K562 (cell line): ENCODE measurements at regions not wholly inside any gene's neighbourhood (a gene's known extent, or its start where the extent isn't known, plus 50 kb on each side); places are given as distances from the start of the nearest gene placed in this dataset.

ENCODE experiments used
- ASH1L ChIP-seq: fragments of 450-650 bp; IDR thresholded peaks from 2 replicates; pipeline ENCODE4 v1.6.1; 2018; ENCODE audit warnings: borderline replicate concordance, mild to moderate bottlenecking, low read depth; ENCODE audit not compliant: partially characterized antibody
- E2F8 ChIP-seq: fragments of 450-650 bp; IDR thresholded peaks from 2 replicates; pipeline ENCODE4 v1.7.1; 2018; ENCODE audit warnings: mild to moderate bottlenecking, low read depth; ENCODE audit not compliant: partially characterized antibody
- KLF13 ChIP-seq: fragments of 450-650 bp; IDR thresholded peaks from 2 replicates; pipeline ENCODE4 v1.6.1; 2016; ENCODE audit warnings: missing genetic modification characterization, low read depth, mild to moderate bottlenecking, missing compliant biosample characterization, moderate library complexity, borderline replicate concordance
- NCOR1 ChIP-seq: fragments of 450-650 bp; IDR thresholded peaks from 2 replicates; pipeline ENCODE4 v1.6.1; 2016; ENCODE audit warnings: mild to moderate bottlenecking, moderate library complexity
- NUFIP1 ChIP-seq: fragments of 450-650 bp; IDR thresholded peaks from 2 replicates; pipeline ENCODE4 v1.6.1; 2018; ENCODE audit not compliant: partially characterized antibody
- POLR3G ChIP-seq: IDR thresholded peaks from 2 replicates; pipeline ENCODE4 v1.6.1; 2011; ENCODE audit not compliant: insufficient read length, insufficient replicate concordance; ENCODE audit errors: extremely low read depth
- RBBP5 ChIP-seq: fragments of 200-600 bp; sonication (generic); IDR thresholded peaks from 2 replicates; pipeline ENCODE4 v1.6.1; 2012; ENCODE audit warnings: borderline replicate concordance, mild to moderate bottlenecking, low read length, control low read depth, inconsistent platforms; ENCODE audit not compliant: insufficient read depth, poor library complexity, severe bottlenecking
- SIN3A ChIP-seq, 2 experiments: fragments of 150-350 bp in 1 of 2; IDR thresholded peaks; 2 replicates each; pipeline ENCODE4 v1.6.1; 2011 to 2016; ENCODE audit warnings: borderline replicate concordance in 2 of 2, low read depth in 2 of 2, low read length in 2 of 2, mild to moderate bottlenecking in 2 of 2, moderate library complexity in 2 of 2; ENCODE audit not compliant: control insufficient read depth in 1 of 2
- SMARCA4 ChIP-seq: fragments of 450-650 bp; IDR thresholded peaks from 2 replicates; pipeline ENCODE4 v1.6.1; 2016
- TFAP4 ChIP-seq: sonication (generic); formaldehyde crosslinking; IDR thresholded peaks from 2 replicates; pipeline ENCODE4 v1.8.0; 2022; ENCODE audit warnings: missing genetic modification reagents, mild to moderate bottlenecking, moderate library complexity, borderline replicate concordance
- ZBTB26 ChIP-seq: fragments of 450-650 bp; formaldehyde crosslinking; IDR thresholded peaks from 2 replicates; pipeline ENCODE4 v1.4.0; 2022; ENCODE audit warnings: missing genetic modification characterization
- TF ChIP-seq, protein P1 (sequence below): sonication (generic); formaldehyde crosslinking; IDR thresholded peaks from 2 replicates; pipeline ENCODE4 v1.8.0; 2023; ENCODE audit warnings: mild to moderate bottlenecking, missing genetic modification reagents
- TF ChIP-seq, protein P2 (sequence below): fragments of 250-450 bp; sonication (Bioruptor Pico); IDR thresholded peaks from 2 replicates; pipeline ENCODE4 v1.9.0; 2021; ENCODE audit warnings: mild to moderate bottlenecking, inconsistent platforms

- TF ChIP-seq, protein P1, sequence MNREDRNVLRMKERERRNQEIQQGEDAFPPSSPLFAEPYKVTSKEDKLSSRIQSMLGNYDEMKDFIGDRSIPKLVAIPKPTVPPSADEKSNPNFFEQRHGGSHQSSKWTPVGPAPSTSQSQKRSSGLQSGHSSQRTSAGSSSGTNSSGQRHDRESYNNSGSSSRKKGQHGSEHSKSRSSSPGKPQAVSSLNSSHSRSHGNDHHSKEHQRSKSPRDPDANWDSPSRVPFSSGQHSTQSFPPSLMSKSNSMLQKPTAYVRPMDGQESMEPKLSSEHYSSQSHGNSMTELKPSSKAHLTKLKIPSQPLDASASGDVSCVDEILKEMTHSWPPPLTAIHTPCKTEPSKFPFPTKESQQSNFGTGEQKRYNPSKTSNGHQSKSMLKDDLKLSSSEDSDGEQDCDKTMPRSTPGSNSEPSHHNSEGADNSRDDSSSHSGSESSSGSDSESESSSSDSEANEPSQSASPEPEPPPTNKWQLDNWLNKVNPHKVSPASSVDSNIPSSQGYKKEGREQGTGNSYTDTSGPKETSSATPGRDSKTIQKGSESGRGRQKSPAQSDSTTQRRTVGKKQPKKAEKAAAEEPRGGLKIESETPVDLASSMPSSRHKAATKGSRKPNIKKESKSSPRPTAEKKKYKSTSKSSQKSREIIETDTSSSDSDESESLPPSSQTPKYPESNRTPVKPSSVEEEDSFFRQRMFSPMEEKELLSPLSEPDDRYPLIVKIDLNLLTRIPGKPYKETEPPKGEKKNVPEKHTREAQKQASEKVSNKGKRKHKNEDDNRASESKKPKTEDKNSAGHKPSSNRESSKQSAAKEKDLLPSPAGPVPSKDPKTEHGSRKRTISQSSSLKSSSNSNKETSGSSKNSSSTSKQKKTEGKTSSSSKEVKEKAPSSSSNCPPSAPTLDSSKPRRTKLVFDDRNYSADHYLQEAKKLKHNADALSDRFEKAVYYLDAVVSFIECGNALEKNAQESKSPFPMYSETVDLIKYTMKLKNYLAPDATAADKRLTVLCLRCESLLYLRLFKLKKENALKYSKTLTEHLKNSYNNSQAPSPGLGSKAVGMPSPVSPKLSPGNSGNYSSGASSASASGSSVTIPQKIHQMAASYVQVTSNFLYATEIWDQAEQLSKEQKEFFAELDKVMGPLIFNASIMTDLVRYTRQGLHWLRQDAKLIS (CRISPR knock-in tag) = no peak
- TF ChIP-seq, protein P2, sequence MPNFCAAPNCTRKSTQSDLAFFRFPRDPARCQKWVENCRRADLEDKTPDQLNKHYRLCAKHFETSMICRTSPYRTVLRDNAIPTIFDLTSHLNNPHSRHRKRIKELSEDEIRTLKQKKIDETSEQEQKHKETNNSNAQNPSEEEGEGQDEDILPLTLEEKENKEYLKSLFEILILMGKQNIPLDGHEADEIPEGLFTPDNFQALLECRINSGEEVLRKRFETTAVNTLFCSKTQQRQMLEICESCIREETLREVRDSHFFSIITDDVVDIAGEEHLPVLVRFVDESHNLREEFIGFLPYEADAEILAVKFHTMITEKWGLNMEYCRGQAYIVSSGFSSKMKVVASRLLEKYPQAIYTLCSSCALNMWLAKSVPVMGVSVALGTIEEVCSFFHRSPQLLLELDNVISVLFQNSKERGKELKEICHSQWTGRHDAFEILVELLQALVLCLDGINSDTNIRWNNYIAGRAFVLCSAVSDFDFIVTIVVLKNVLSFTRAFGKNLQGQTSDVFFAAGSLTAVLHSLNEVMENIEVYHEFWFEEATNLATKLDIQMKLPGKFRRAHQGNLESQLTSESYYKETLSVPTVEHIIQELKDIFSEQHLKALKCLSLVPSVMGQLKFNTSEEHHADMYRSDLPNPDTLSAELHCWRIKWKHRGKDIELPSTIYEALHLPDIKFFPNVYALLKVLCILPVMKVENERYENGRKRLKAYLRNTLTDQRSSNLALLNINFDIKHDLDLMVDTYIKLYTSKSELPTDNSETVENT = no peak
- TF ChIP-seq POLR3G = no peak
- TF ChIP-seq SMARCA4 = no peak
- TF ChIP-seq ZBTB26 (CRISPR knock-in tag) = no peak
- TF ChIP-seq NUFIP1 = peak; percentile 34
- peak; percentile 51; the same call in 1 of the 2 replicates for TF ChIP-seq TFAP4 (CRISPR knock-in tag)
- TF ChIP-seq SIN3A (IDR thresholded peaks at IDR 0.05; ENCODE audit: borderline replicate concordance in 2 of 2, control insufficient read depth in 1 of 2, low read depth in 2 of 2, low read length in 2 of 2) = no peak
- TF ChIP-seq NCOR1 = no peak
- TF ChIP-seq ASH1L = no peak
- no peak for TF ChIP-seq KLF13 (tag)
- TF ChIP-seq RBBP5 = no peak
- TF ChIP-seq E2F8 = peak; percentile 32
Observed at GRCh38 chr2:105468582-105469042, 69.8 kb upstream of the FHL2 start (continued).
